ENCODE measurements at regions not wholly inside any gene's neighbourhood (a gene's known extent, or its start where the extent isn't known, plus 50 kb on each side); places are given as distances from the start of the nearest gene placed in this dataset.

DNA sequence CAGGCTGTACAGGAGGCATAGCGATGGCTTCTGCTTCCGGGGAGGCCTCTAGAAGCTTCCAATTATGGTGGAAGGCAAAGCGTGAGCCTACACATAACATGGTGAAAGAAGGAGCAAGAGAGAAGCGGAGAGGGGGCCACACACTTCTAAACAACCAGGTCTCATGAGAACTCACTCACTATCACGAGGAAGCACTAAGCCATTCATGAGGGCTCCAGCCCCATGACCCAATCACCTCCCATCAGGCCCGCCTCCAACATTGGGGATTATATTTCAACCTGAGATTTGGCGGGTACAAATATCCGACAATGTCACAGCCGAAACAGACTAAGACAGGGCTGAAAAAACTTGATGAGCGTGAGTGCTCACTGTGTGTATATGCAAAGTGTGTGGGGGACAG, 89.3 kb upstream of the CNIH3 start:
- no peak overlapping the region for H3K27ac ChIP-seq
- H3K36me3 ChIP-seq (replicated peaks; ENCODE audit: insufficient read depth, low read depth) = no peaks in the 10 kb centered on the region
- H3K79me2 ChIP-seq = no peaks in the 10 kb centered on the region
- no peak overlapping the region for H2AFZ ChIP-seq
- no peaks in the 10 kb centered on the region for H3K4me1 ChIP-seq (ENCODE audit: insufficient read depth)
- H3K4me3 ChIP-seq = no peak overlapping the region
- TF ChIP-seq EZH2phosphoT487 (IDR thresholded peaks at IDR 0.05; ENCODE audit: low read depth, severe bottlenecking, unreplicated experiment) (no peak), CTCF (IDR thresholded peaks at IDR 0.05; ENCODE audit: poor library complexity) (no peak)
- H3K4me2 ChIP-seq = no peak overlapping the region
- H3K9me2 ChIP-seq (replicated peaks; ENCODE audit: insufficient read depth) = no peaks in the 10 kb centered on the region
- no peaks in the 10 kb centered on the region for H3K9me3 ChIP-seq (ENCODE audit: low read depth)
- H3K27me3 ChIP-seq = no peaks in the 10 kb centered on the region
- no peak for DNase-seq (ENCODE audit: low spot score)
- no peaks in the 10 kb centered on the region for H4K20me1 ChIP-seq (ENCODE audit: insufficient read depth, poor library complexity, severe bottlenecking)
- WGBS (ENCODE audit: low lambda C conversion rate, missing lambda C conversion rate) = 94% methylated on average over 10 of the region's 10 CpGs

DNA sequence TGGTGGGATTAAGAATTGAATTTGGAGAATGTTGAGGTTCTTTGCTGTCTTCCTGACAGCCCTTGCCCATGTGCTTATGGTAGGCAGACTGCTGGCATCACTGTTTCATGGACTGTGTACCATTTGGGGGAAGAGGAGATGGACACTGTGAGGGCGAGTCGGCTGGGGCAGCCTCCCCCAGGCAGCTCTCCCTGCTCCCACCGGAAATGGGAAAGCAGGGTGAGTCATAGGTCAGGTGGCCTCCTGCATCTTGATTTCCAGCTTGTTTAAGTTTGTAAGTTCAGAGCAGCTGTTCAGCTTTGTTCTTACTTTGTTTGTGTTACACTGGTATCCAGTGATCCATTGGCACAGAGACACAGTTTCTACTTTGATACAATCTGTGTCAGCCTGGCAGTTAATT, 87.2 kb upstream of the CNIH3 start:
- Histone ChIP-seq H3K27me3 (no peaks in the 10 kb centered on the region), H3K79me2 (no peaks in the 10 kb centered on the region), H3K9me2 (replicated peaks; ENCODE audit: insufficient read depth) (no peaks in the 10 kb centered on the region), H3K9me3 (ENCODE audit: low read depth) (no peaks in the 10 kb centered on the region), H3K4me3 (no peak overlapping the region), H3K4me1 (ENCODE audit: insufficient read depth) (no peaks in the 10 kb centered on the region), H2AFZ (no peak overlapping the region), H3K36me3 (replicated peaks; ENCODE audit: insufficient read depth, low read depth) (no peaks in the 10 kb centered on the region), H3K4me2 (no peak overlapping the region), H4K20me1 (ENCODE audit: insufficient read depth, poor library complexity, severe bottlenecking) (no peaks in the 10 kb centered on the region), H3K27ac (no peak overlapping the region)
- no peak for DNase-seq (ENCODE audit: low spot score)
- WGBS (ENCODE audit: low lambda C conversion rate, missing lambda C conversion rate) = 31% methylated on average over 3 of the region's 3 CpGs
- TF ChIP-seq EZH2phosphoT487 (IDR thresholded peaks at IDR 0.05; ENCODE audit: low read depth, severe bottlenecking, unreplicated experiment) = no peak
- no peak for TF ChIP-seq CTCF (IDR thresholded peaks at IDR 0.05; ENCODE audit: poor library complexity)
- no peak for TF ChIP-seq EZH2 (IDR thresholded peaks at IDR 0.05; ENCODE audit: borderline replicate concordance)

GRCh38 chr1:224529844-224530243, 86.3 kb upstream of the CNIH3 start:
- no peak overlapping the region for H3K4me2 ChIP-seq
- H3K4me1 ChIP-seq (ENCODE audit: insufficient read depth) = no peaks in the 10 kb centered on the region
- H2AFZ ChIP-seq = no peak overlapping the region
- H3K27me3 ChIP-seq = no peaks in the 10 kb centered on the region
- H3K9me2 ChIP-seq (replicated peaks; ENCODE audit: insufficient read depth) = no peaks in the 10 kb centered on the region
- H3K79me2 ChIP-seq = no peaks in the 10 kb centered on the region
- WGBS (ENCODE audit: low lambda C conversion rate, missing lambda C conversion rate) = 80% methylated on average over 5 of the region's 5 CpGs
- TF ChIP-seq EZH2 (IDR thresholded peaks at IDR 0.05; ENCODE audit: borderline replicate concordance) (no peak), EZH2phosphoT487 (IDR thresholded peaks at IDR 0.05; ENCODE audit: low read depth, severe bottlenecking, unreplicated experiment) (no peak), CTCF (IDR thresholded peaks at IDR 0.05; ENCODE audit: poor library complexity) (no peak)
- no peaks in the 10 kb centered on the region for H3K9me3 ChIP-seq (ENCODE audit: low read depth)
- DNase-seq (ENCODE audit: low spot score) = no peak
- H3K4me3 ChIP-seq = no peak overlapping the region
- no peak overlapping the region for H3K27ac ChIP-seq
- H4K20me1 ChIP-seq (ENCODE audit: insufficient read depth, poor library complexity, severe bottlenecking) = no peaks in the 10 kb centered on the region
- no peaks in the 10 kb centered on the region for H3K36me3 ChIP-seq (replicated peaks; ENCODE audit: insufficient read depth, low read depth)

- Histone ChIP-seq H3K4me3 (no peak overlapping the region), H3K4me1 (ENCODE audit: insufficient read depth) (no peaks in the 10 kb centered on the region), H3K27ac (no peak overlapping the region), H3K36me3 (replicated peaks; ENCODE audit: insufficient read depth, low read depth) (no peaks in the 10 kb centered on the region), H2AFZ (no peak overlapping the region), H3K9me2 (replicated peaks; ENCODE audit: insufficient read depth) (no peaks in the 10 kb centered on the region), H4K20me1 (ENCODE audit: insufficient read depth, poor library complexity, severe bottlenecking) (no peaks in the 10 kb centered on the region), H3K4me2 (no peak overlapping the region), H3K27me3 (no peaks in the 10 kb centered on the region), H3K9me3 (ENCODE audit: low read depth) (no peaks in the 10 kb centered on the region), H3K79me2 (no peaks in the 10 kb centered on the region)
- WGBS (ENCODE audit: low lambda C conversion rate, missing lambda C conversion rate) = 89% methylated on average over 6 of the region's 6 CpGs
- no peak for DNase-seq (ENCODE audit: low spot score)
- TF ChIP-seq EZH2phosphoT487 (IDR thresholded peaks at IDR 0.05; ENCODE audit: low read depth, severe bottlenecking, unreplicated experiment) (no peak), CTCF (IDR thresholded peaks at IDR 0.05; ENCODE audit: poor library complexity) (no peak), EZH2 (IDR thresholded peaks at IDR 0.05; ENCODE audit: borderline replicate concordance) (no peak)
Observed at GRCh38 chr1:224533517-224533916, 82.6 kb upstream of the CNIH3 start.

Data from hepatocyte (in vitro differentiated cells).